Fibroblast of peridontal ligament (primary cell): ENCODE measurements at regions not wholly inside any gene's neighbourhood (a gene's known extent, or its start where the extent isn't known, plus 50 kb on each side); places are given as distances from the start of the nearest gene placed in this dataset.

ENCODE experiments used
- DNase-seq: peaks from one replicate; pipeline ENCODE4 v3.0.0-alpha.2; 2010; ENCODE audit errors: extremely low read depth

DNA sequence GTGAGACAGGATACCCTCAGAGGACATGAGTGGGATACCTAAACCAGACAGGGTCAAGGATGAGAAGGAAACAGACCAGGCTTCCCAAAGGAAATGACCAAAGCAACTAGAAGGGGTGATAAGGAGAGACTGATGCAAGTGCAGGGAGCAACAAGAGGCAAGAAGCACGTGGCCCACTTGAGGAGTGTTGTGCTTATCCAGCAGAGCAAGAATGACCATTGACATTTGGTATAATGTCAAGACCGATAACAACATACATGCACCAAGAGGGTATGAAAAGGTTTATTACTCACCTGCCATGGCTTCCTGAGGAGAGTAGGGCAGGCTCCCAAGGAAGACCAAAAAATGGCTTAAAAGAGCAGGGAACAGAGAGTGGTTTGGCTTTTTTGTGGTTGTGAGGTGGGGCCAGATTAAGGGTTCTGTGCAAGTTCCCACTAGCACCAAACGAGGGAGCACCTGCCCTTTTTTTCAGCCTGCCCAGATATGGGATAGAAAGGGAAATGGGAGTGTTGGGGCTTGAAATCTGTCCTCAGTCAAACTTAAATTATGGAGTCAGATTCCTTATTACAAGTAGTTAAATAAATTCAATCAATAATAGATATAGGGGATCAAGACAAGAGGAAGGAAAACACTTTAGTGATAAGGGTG is 513.6 kb downstream of the RASEF start:
- no peak for DNase-seq

- no peak for DNase-seq
Observed at GRCh38 chr9:82552784-82553183, 510.2 kb downstream of the RASEF start.

DNA sequence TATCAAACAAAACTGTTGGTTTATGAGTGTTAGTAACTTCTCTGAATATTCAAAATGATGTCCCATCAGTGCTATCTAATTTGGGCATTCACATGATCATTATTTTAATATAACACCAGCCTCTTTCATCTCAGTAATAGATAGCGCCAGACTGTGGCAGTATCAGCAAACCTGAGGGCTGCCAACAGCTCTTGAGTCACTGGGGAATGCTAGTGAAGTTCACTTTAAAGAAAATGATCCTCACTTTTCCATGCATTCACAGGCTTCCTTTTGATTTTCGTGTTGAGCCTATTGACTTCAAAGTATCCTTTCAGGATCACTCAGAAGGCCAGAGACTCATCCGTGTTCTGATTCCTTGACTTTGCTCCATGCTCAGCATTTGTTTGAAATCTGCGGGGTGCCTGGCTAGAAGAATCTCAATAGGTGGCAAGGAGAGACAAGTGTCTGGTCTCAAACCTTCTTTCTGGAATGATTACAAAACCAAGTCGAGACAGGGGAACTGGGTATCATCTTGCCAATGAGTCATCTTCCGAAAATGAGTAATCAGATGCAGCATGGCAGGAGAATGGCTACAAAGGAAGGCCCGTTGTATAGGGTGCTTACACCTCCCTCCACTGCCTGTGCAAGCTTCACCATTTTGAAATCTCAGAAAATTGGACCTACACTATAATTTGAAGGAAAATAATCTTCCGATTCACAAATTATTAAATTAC is 509.1 kb downstream of the RASEF start:
- no peak for DNase-seq

DNA sequence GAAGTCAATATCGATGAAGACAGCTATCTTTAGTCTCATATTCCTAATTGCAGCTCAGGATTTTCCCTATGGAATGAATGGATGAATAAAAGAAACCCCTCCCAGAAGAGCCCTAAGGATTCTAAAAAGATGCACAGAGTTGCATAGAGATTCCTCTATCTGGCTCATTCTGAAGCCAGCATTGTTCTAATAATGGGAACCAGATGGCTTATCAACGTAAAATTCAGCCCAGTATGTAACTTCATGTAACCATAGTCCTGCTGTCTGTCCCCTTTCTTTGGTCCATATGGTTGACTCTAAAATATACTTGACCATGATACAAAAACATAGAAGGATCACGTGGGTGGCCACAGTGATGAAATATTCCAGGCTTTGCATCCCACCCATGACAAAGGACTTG is 508.6 kb downstream of the RASEF start:
- no peak for DNase-seq

- DNase-seq: no peak
Observed at GRCh38 chr9:82555031-82555430, 507.9 kb downstream of the RASEF start.

DNA sequence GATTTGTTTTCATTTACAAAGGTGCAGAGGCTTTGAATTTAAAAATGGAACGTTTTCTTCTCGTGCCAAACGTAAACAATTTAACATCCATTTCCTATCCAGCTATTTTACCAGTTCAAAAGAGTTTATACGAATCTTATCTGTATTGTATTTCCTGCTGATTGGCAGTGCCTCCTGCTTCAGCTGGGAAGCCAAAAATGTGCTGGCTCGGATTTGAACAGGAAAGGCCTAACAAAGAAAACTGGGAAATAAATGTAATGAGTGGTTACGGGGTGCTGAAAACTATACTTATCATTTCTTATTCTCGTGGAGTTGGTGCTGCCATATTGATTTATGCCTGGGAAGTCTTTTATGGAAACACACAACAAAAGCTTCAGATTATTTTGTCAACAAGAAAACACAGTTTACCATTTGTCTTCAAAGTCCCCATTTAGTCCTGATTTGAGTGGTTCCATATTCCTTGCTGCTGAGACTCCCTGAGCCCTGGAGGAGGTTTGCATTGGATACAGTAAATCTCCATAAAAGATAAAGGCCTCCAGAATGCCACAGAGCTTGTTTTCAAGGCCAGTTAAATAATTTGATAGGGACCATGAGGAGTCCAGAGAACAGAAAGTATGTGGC is 507.4 kb downstream of the RASEF start:
- no peak for DNase-seq

- no peak for DNase-seq
Observed at GRCh38 chr9:82558346-82558745, 504.6 kb downstream of the RASEF start.

- DNase-seq: peak; percentile 29
Observed at GRCh38 chr9:82558855-82559630, 503.9 kb downstream of the RASEF start.

DNA sequence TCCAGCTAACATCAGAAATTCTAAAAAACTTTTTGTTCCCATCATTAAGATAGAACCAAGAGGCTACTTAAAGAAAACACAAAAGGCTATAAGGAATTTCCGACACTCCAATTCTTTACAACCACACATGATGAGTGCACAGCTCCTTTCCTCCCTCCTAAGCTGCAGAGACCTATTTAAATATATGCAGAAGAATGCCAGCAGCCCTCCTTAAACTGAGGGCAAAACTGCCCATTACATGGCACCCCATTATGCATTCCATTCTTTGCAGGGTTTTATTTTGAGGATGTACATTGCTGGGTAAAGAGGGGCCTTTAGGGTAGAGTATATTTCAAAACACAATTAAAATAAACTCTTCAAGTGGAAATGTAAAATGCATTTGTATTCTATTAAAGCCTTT is 502.9 kb downstream of the RASEF start:
- DNase-seq: no peak

DNA sequence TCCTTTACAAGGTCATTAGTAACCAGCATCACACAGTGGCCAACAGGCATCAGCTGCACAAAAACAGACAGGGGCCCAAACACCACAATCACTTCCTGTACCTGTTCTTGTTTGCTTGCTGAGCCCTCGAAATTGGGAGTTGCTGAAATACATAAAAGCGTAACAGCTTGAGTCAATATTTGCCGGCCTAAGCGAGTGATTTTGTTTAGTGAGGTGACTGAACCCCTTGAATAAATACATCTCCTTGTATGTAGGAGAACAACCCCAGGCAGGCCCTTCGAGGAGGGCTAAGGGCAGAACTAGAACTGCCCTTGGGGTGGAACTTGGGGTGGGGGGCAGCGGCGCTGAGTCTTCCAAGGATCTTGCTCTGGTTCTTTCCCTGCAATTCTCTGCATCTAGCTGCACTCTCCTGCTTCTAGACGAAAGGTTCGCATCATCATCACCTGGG is 502.5 kb downstream of the RASEF start:
- no peak for DNase-seq

DNA sequence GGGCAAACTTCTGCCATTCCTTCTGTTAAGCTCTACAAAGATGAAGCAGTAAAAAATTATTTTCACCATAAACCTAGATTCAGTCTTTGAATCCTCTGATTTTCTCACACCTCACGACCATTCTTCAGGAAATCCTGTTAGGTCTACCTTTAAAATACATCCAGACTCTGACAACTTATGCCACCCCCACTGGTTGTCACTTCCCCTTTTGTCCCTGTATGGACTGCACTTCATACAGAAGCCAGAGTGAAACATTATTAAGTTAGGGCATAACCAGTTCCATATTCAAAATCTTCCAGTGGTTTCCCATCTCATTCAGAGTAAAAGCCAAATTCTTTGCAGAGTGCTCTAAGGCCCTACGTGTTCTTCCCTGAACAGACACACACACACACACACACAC is 499.8 kb downstream of the RASEF start:
- DNase-seq: no peak

- DNase-seq: no peak
Observed at GRCh38 chr9:82563841-82564240, 499.1 kb downstream of the RASEF start.

DNA sequence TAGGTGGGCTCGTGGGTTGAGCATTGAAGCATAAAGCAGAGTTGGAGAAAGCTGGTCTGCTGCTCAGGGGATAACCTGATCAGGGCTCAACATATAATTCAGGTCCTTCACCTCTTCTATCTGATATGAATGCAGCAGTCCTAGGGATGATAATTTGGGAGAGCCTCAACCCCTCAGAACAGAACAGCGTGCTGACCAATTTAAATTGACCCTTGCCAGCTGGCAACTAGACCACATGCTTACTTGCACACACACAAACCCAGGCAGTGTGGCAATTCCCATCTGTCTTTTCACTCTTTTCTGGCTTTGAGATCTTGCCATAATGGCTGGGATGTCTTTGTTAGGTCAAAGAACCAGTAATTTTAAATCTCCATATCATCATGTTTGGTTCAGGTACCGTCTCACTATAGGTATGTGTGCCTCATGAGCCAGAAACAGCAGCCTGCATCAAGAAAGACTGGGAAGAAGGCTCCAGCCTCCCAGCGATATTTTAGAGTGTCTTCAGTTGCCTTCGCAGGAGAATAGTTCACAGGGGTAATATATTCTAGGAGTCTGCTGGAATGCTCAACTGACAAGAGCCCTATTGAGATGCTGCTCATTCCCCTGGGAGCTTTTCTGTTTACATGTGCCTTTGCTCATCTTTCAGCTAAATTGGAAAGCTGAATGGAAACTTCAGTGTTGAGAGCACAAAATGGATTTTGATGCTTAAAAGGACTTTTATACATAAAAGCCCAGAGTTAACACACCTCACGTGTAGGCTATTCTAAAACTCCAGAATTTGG is 497.6 kb downstream of the RASEF start:
- DNase-seq: no peak

- no peak for DNase-seq
Observed at GRCh38 chr9:82567953-82568352, 495.0 kb downstream of the RASEF start.

DNA sequence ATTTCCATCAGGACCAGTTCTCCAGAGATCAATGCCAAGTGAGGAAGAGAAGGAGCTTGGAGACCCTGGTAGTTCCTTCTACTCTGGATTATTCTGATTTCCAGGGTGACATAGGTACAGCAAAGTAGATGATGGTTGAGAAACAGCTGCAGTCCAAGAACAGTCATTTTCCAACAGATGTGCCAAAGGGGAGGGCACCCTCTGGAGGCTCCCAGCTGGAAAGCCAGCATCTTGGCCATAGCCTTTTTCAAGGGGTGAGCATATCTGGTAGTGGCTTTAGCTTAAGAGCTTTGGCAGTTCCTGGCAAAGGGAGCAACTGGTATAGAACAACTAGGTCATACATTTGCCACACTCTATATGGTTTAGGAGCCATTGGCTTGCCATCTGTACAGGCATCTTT is 492.7 kb downstream of the RASEF start:
- no peak for DNase-seq

DNA sequence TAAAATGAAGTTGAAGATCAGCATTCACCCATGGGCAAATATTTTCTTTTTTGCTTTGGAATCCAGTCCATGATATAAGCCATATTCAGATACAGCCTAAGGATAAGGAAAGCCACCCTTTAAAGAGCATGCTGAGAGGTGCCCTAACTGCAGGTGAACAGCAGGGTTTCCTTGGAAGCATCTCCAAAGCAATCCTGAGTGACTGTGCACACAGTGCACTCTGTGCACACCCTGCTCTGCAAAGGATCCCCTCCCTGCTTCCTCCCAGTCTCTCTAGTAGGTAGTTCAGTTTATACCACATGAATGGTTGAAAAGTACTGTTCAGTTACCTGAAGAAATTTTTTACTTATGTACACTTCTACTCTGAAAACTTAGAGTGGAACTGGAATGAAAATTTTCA is 491.4 kb downstream of the RASEF start:
- DNase-seq: no peak

DNA sequence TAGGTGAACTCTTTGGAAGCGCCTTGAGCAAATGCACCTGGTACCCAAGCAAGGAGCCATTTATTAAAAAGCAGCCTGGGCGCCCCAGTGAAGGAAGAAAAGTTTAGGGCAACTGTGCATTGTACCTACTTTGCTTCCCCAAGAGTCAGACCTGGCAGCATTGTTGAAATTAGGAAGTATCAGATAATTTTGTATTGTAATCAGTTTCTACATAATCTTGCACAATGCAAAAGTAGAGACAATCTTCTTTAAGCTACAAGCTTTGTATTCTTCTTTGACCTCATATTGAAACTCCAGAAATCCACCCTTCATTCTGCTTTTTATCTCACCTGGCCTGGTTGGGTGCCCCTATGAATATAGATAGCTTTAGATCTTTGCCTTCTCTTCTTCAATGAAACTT is 490.8 kb downstream of the RASEF start:
- no peak for DNase-seq

- no peak for DNase-seq
Observed at GRCh38 chr9:82574911-82575310, 488.0 kb downstream of the RASEF start.

DNA sequence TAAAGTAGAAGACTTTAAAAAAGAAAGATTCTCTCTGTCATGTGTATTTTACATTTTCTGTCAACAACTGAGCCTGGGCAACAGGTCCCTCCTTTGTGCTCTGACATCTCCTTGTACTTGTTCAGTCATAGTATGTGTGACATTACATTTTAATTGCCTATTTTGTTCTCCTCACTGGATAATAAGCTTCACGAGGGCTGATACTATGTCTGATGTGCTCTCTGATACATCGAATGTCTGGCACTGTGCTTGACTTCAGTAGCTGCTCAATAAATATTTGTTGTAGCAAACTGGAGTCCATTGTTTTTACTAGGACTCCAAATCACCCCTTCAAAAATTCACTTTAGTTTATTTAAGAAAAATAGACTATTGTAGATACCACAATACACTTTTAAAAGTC is 482.0 kb downstream of the RASEF start:
- no peak for DNase-seq

- no peak for DNase-seq
Observed at GRCh38 chr9:82581516-82581915, 481.4 kb downstream of the RASEF start.

- no peak for DNase-seq
Observed at GRCh38 chr9:82581935-82582334, 481.0 kb downstream of the RASEF start.

DNA sequence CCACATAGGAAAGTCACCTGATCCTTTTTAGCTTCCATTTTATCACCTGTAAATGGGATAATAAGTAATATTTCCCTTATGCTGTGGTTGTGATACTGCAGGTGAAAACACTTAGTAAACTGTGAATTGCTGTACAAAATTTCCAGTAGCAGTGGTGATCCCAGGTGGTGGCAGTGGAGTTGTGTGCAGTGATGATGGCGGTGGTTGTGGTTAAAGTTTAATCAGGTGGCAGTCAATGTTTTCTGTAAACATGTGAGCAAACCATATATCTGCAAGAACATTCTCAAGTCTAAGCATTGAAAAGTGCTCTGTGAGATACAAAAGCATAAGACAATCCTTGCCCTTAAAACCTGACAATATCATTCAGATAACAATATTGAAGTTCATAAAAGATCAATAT is 480.2 kb downstream of the RASEF start:
- no peak for DNase-seq
